ENCODE measurements at regions not wholly inside any gene's neighbourhood (a gene's known extent, or its start where the extent isn't known, plus 50 kb on each side); places are given as distances from the start of the nearest gene placed in this dataset.

- WGBS, 2 experiments (ENCODE audit: low coverage in 1 of 2, low lambda C conversion rate in 2 of 2, missing lambda C conversion rate in 2 of 2): 71 to 75% methylated on average over 1 of the region's 1 CpG
- Histone ChIP-seq H4K20me1 (ENCODE audit: insufficient read depth) (no peaks in the 10 kb centered on the region), H3K79me2 (ENCODE audit: insufficient read depth) (no peaks in the 10 kb centered on the region), H3F3A (ENCODE audit: insufficient read depth) (no peaks in the 10 kb centered on the region), H2AFZ (no peak overlapping the region), H3K27me3 (replicated peaks; ENCODE audit: insufficient read depth) (no peaks in the 10 kb centered on the region), H3K9me2 (ENCODE audit: insufficient read depth) (no peaks in the 10 kb centered on the region), H3K36me3 (ENCODE audit: low read depth) (no peaks in the 10 kb centered on the region), H3K27ac (no peak overlapping the region), H3K4me3 (no peak overlapping the region), H3K9ac (no peak overlapping the region), H3K4me1 (ENCODE audit: insufficient read depth) (no peaks in the 10 kb centered on the region), H3K4me2 (ENCODE audit: unreplicated experiment) (no peak overlapping the region), H3K9me3 (ENCODE audit: low read depth) (no peaks in the 10 kb centered on the region)
- no peak for TF ChIP-seq EZH2 (IDR thresholded peaks at IDR 0.05; ENCODE audit: insufficient read depth, poor library complexity, severe bottlenecking)
- TF ChIP-seq EZH2phosphoT487 (IDR thresholded peaks at IDR 0.05; ENCODE audit: insufficient read depth, low read depth): no peak
- no peak for DNase-seq
- in situ Hi-C loops (cut with MboI): no loop called here
Measured at GRCh38 chr21:27333096-27333495, 366.2 kb upstream of the ADAMTS5 start.

GRCh38 chr21:27329255-27329851 is 362.5 kb upstream of the ADAMTS5 start:
- H3K9me2 ChIP-seq (ENCODE audit: insufficient read depth): no peaks in the 10 kb centered on the region
- H3K79me2 ChIP-seq (ENCODE audit: insufficient read depth): no peaks in the 10 kb centered on the region
- WGBS, 2 experiments (ENCODE audit: low coverage in 1 of 2, low lambda C conversion rate in 2 of 2, missing lambda C conversion rate in 2 of 2): 28 to 37% methylated on average over 6 of the region's 6 CpGs
- TF ChIP-seq EZH2 (IDR thresholded peaks at IDR 0.05; ENCODE audit: insufficient read depth, poor library complexity, severe bottlenecking) (no peak), EZH2phosphoT487 (IDR thresholded peaks at IDR 0.05; ENCODE audit: insufficient read depth, low read depth) (no peak)
- H3F3A ChIP-seq (ENCODE audit: insufficient read depth): no peaks in the 10 kb centered on the region
- no peak for DNase-seq
- H3K9me3 ChIP-seq (ENCODE audit: low read depth): no peaks in the 10 kb centered on the region
- no peak overlapping the region for H3K4me2 ChIP-seq (ENCODE audit: unreplicated experiment)
- H2AFZ ChIP-seq: peak overlapping the region; percentile 39
- in situ Hi-C loops (cut with MboI): no loop called here
- H3K27me3 ChIP-seq (replicated peaks; ENCODE audit: insufficient read depth): no peaks in the 10 kb centered on the region
- no peaks in the 10 kb centered on the region for H4K20me1 ChIP-seq (ENCODE audit: insufficient read depth)
- H3K4me3 ChIP-seq: no peak overlapping the region
- no peaks in the 10 kb centered on the region for H3K36me3 ChIP-seq (ENCODE audit: low read depth)
- no peak overlapping the region for H3K9ac ChIP-seq
- no peaks in the 10 kb centered on the region for H3K4me1 ChIP-seq (ENCODE audit: insufficient read depth)
- H3K27ac ChIP-seq: no peak overlapping the region

GRCh38 chr21:27326301-27326700 is 359.4 kb upstream of the ADAMTS5 start:
- no peaks in the 10 kb centered on the region for H3F3A ChIP-seq (ENCODE audit: insufficient read depth)
- H3K36me3 ChIP-seq (ENCODE audit: low read depth): no peaks in the 10 kb centered on the region
- no peaks in the 10 kb centered on the region for H3K9me2 ChIP-seq (ENCODE audit: insufficient read depth)
- H4K20me1 ChIP-seq (ENCODE audit: insufficient read depth): no peaks in the 10 kb centered on the region
- H3K9ac ChIP-seq: no peak overlapping the region
- H2AFZ ChIP-seq: no peak overlapping the region
- 0 out of 2 replicates have a peak, but pooled peaks cover 4% of the 10 kb centered on the region for H3K4me1 ChIP-seq (ENCODE audit: insufficient read depth)
- no peaks in the 10 kb centered on the region for H3K79me2 ChIP-seq (ENCODE audit: insufficient read depth)
- no peak overlapping the region for H3K27ac ChIP-seq
- no peaks in the 10 kb centered on the region for H3K9me3 ChIP-seq (ENCODE audit: low read depth)
- H3K4me3 ChIP-seq: no peak overlapping the region
- in situ Hi-C loops (cut with MboI): no loop called here
- H3K27me3 ChIP-seq (replicated peaks; ENCODE audit: insufficient read depth): no peaks in the 10 kb centered on the region
- H3K4me2 ChIP-seq (ENCODE audit: unreplicated experiment): no peak overlapping the region
- TF ChIP-seq EZH2 (IDR thresholded peaks at IDR 0.05; ENCODE audit: insufficient read depth, poor library complexity, severe bottlenecking): no peak
- TF ChIP-seq EZH2phosphoT487 (IDR thresholded peaks at IDR 0.05; ENCODE audit: insufficient read depth, low read depth): no peak
- no peak for DNase-seq
- WGBS, 2 experiments (ENCODE audit: low coverage in 1 of 2, low lambda C conversion rate in 2 of 2, missing lambda C conversion rate in 2 of 2): 73 to 77% methylated on average over 4 of the region's 4 CpGs

DNA sequence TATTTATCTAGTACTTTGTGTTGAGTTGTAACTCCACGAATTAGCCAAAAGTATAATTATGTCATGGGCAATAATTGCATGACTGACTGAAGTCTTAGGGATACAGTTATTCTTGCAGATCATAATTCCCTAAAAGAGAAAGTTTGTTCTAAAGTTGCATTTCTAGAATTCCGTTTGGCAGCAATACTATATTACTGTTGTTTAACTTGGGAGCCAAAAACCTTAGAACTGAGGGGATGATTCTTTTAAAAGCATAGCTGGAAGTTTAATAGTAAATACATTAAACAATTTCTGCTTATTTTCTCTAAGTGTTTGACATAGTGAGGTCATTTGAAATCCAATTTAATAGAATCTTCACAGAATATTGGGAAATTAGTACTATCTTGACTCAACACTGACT is 356.4 kb upstream of the ADAMTS5 start:
- no peak overlapping the region for H2AFZ ChIP-seq
- no peak overlapping the region for H3K9ac ChIP-seq
- no peaks in the 10 kb centered on the region for H3K79me2 ChIP-seq (ENCODE audit: insufficient read depth)
- H3K36me3 ChIP-seq (ENCODE audit: low read depth): no peaks in the 10 kb centered on the region
- DNase-seq: no peak
- no peaks in the 10 kb centered on the region for H3K9me3 ChIP-seq (ENCODE audit: low read depth)
- H3K27ac ChIP-seq: no peak overlapping the region
- 0 out of 2 replicates have a peak, but pooled peaks cover 4% of the 10 kb centered on the region for H3K4me1 ChIP-seq (ENCODE audit: insufficient read depth)
- no peak overlapping the region for H3K4me3 ChIP-seq
- no peaks in the 10 kb centered on the region for H3K9me2 ChIP-seq (ENCODE audit: insufficient read depth)
- 61 to 71% methylated on average over 2 of the region's 2 CpGs for WGBS, 2 experiments (ENCODE audit: low coverage in 1 of 2, low lambda C conversion rate in 2 of 2, missing lambda C conversion rate in 2 of 2)
- H3F3A ChIP-seq (ENCODE audit: insufficient read depth): no peaks in the 10 kb centered on the region
- in situ Hi-C loops (cut with MboI): no loop called here
- no peak overlapping the region for H3K4me2 ChIP-seq (ENCODE audit: unreplicated experiment)
- no peaks in the 10 kb centered on the region for H4K20me1 ChIP-seq (ENCODE audit: insufficient read depth)
- no peak for TF ChIP-seq EZH2phosphoT487 (IDR thresholded peaks at IDR 0.05; ENCODE audit: insufficient read depth, low read depth)
- TF ChIP-seq EZH2 (IDR thresholded peaks at IDR 0.05; ENCODE audit: insufficient read depth, poor library complexity, severe bottlenecking): no peak
- no peaks in the 10 kb centered on the region for H3K27me3 ChIP-seq (replicated peaks; ENCODE audit: insufficient read depth)

Data from GM23248 (cell line).